HG02943 (cell line): ENCODE measurements at regions not wholly inside any gene's neighbourhood (a gene's known extent, or its start where the extent isn't known, plus 50 kb on each side); places are given as distances from the start of the nearest gene placed in this dataset.

Source experiments
- ATAC-seq: cut with Tn5 transposase; IDR thresholded peaks from one replicate; pipeline ENCODE4 v1.9.1; 2021; ENCODE audit warnings: mild to moderate bottlenecking, low read depth, moderate library complexity; ENCODE audit not compliant: unreplicated experiment

DNA sequence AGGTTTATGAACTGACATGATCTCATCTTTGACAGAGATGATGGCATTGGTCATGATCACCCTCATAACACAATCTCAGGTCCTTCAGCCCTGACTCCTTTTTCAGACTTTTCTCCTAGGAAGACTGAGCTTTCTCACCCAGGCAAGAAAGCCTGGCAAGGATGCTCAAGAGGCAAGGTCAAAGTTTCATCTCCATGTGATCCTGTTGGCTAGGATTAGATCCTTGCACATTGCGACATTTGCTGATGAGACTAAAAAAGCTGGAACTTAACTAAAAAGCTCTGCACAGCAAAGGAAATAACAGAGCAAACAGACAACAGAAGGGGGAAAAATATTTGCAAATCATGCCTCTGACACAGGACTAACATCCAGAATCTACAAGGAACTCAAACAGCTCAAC is 444.1 kb upstream of the PSMD7 start:
- no peak for ATAC-seq

DNA sequence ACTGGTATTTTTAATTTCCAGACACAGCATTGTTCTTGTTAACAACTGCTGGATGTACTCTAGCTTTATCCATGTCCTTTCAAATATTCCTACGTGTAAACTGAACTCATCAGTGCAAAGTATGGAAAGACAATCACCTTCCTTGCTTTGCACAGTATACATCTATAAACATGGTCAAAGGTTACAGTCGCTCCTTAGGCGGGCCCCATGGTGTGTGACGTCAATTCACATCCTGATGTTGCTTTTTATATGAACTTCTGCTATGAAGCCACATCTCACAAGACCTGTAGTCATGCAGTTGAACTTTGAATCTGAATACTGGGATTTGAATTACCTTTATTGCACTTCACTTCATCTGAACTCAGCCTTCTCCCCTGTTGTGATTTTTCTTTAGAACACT is 447.6 kb upstream of the PSMD7 start:
- no peak for ATAC-seq

DNA sequence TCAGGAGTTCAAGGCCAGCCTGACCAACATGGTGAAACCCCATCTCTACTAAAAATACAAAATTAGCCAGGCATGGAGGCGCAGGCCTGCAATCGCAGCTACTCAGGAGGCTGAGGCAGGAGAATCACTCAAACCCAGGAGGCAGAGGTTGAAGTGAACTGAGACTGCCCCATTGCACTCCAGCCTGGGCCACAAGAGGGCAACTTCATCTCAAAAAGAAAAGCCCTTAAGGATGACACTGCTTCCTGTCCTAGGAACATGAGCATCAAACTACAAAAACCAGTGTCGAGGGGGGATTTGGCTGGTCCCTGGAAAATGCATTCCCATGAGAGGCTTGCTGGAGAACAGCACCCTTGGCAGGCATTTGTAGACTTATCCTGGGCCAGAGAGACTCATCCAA is 449.5 kb upstream of the PSMD7 start:
- no peak for ATAC-seq

DNA sequence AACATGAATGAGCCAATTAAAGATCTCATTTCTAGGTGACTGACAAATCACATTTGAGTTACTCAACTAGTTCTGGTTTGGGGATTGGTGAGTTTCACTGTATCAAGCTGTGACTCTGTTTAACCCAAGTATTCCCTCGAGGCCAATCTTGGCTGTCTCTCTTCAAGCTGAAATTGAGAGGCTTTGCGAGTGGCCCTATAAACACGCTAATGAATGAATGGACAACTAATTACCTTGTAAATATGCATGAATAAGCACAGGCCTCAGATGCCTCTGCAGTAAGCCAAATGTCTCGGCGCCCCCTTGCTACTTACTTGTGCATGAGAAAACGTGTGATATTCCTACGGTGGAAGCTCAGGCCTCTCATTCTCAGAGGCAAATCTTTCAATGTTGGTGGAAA is 450.3 kb upstream of the PSMD7 start:
- ATAC-seq, result no peak

DNA sequence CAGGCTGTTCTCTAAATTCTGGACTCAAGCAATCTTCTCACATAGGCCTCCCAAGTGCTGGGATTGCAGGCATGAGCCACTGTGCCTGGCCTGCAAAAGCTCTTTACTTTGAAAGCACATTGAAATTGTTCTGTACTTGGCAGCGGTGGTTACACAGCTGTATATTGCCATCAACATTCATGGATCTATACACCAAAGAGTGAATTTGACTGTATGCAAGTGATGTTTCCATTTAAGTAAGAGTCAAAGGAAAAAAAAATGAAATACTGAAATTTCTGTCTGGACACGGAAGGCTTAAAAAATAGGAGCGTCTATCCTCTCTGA is 450.6 kb upstream of the PSMD7 start:
- no peak for ATAC-seq

DNA sequence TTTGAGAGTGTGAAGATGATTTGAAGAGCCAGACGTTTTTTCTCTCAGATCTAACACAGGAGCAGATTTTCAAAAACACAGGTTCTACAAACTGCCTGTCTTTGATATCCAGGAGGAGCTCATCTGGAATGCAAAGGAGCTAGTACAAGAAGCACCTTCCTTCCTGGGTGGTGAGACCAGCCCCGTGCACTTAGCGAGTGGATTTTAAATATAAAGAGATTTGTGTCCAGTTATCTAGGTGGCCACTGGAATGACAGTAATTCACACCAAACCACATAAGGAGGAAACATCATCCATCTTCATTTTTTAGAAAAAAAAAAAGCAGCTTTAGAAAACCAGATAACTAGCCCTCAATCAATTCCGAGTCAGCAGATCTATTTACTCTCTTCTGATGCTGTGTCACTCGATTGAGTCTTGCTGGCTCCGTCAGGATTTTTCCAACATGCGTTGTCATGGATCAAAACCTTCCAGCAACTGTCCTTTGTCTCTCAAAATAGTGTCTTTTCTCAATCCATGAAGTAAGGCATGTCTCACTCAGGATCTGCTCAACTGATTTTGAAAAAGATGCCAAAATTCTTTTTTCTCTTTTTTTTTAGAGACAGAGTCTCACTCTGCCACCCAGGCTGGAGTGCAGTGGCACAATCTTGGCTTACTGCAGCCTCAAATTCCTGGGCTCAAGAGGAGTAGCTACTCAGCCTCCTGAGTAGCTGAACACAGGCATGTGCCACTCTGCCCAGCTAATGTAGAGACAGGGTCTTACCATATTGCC is 451.2 kb upstream of the PSMD7 start:
- ATAC-seq, result no peak

DNA sequence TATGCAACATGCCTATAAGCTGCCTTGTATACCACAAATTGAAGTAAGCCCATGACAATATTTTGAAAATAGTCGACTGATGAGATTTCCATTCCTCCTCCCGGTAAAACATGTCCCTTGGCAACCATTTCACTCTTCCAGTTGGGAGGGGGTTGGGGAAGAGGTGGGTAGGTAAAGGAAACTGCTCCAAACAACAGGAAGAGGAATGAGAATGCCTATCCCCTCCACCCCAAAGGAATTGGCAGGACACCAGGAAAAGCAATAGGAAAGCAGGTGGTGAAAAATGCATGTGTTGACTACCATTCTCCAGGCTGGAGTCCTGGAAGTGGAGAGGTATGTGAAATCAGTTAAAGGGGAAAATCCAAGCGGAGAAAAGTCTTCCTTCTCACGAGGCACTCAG is 455.9 kb upstream of the PSMD7 start:
- no peak for ATAC-seq

DNA sequence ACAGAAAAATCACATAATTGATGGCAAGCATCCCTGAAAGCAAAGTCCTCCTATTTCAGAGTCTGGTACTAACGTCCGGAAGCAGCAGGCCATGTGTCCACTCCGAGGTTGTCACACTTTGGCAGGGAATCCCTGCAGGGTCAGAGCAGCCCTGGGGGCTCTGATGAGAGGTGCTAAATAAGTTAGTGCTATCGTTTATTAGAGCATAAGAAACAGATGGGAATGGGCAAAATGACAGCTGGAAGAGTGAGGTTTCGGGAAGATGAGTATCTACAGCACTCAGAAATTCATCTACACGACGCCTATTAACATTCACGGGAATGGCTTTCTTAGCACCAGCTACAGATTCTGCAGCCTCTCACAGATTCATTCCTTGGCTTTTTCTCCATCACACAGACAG is 465.4 kb upstream of the PSMD7 start:
- no peak for ATAC-seq

DNA sequence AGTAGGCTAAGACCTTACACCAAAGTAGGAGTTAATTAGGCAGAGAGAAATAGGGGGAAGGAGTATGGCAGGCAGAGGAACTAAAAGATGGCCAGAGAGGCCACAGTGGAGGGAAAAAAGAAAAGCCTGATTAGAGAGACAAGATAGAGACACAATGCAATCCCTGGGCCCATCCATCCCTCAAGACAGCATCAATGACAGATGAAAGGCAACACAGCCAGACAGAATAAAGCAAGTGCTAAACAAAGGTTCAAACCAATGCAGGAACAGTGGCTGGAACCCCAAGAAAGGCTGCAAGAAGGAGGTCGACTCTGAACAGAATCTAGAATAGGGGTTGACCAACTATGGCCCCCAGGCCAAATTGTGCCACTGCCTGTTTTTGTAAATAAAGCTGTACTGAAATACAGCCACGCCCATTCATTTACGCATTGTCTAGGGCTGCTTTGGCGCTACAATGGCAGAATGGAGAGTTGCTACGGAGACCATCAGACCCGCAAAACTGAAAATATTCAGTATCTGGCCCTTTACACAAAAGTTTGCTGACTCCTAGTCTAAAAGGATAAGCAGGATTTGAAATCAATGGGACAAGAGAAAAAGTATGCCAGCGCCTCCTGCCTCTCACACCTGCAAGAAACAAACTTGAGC is 473.3 kb upstream of the PSMD7 start:
- ATAC-seq, result no peak

DNA sequence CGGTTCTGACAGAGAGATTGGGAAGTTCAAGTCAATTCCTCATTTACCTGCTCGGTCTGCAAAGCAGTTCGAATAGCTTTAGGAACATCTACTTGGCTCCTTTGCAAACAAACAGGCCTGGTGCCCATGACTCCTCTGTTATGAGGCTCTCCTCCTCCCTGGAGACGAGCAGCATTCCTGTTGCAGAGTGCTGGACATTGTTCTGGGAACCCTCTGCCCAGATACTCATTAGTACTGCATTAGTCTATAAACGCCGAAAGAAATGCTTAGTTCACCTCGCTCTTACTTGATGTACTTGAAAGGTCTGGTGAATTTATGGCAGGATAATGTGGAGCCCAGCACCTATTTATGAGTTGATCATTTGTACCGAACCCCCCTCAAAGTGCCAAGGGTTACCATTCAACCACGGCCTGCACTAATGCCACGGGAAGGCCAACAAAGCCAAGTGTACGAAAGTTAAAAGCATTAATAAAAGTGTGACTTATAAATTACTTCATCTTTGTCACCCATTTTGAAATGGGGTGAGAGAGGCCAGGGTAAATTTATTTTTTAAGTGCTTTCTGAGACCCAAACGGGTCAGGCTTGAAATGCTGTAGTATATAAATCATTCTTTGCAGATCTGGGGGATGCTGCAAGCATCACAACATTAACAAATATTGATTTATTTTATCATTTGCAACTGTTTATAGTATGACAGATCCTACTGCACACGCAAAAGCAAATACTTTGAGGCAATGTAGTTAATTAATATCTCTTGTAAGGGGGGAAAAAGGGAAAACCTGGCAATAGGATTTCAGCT is 478.9 kb upstream of the PSMD7 start:
- no peak for ATAC-seq

DNA sequence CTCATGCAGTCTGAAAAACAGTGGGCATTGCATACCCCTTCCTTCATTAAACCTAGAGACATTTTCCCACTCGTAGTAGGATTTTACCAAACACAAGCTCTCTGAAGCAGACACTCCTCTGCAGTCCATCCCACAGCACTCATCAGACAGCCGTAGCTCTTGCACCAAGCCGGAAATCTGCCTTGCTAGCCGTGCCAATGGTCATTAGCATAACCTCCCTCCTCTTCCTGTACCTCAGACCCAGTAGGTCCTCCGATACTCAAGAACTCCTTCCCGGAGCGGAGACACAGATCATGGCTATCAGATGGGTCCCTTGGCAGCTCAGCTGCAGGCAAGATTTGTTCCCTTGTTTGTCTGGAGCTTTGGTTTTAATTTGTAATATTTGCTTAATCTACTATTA is 483.1 kb upstream of the PSMD7 start:
- ATAC-seq, result no peak

DNA sequence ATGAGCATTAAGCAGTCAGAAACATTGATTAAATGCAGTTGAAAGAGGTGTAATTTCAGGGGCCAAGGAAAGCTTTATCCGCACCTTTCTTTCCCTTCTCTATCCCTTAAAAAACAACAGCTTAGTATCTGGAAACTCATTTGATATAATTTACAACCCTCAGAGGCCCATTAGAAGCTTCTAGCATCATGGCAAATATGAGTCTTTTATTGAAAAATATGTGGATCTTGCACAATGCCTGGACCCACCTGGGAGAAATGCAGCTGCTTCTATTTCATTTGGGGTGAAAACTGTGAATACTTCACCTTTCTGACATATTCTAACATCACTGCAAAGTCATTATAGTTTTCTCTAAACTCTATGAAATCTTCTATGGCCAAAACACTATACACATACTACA is 492.2 kb upstream of the PSMD7 start:
- ATAC-seq, result no peak

DNA sequence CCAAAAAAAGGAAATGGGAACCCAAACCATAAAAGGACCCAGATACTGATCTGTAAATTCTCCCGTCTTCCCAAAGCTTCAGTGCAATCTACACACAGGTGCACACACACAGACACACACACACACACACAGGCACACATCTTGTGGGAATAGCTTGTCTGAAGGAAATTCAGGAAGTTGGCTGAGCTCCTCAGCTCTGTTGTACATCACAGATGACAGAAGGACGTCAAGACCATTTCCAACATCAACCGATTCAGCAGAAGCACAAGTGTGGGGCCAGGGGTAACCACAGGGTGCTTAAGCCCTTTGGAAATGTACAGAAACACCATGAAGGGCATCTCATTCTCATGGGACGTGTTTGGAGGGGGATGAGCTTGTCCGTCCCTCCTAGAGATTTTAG is 498.1 kb upstream of the PSMD7 start:
- no peak for ATAC-seq

DNA sequence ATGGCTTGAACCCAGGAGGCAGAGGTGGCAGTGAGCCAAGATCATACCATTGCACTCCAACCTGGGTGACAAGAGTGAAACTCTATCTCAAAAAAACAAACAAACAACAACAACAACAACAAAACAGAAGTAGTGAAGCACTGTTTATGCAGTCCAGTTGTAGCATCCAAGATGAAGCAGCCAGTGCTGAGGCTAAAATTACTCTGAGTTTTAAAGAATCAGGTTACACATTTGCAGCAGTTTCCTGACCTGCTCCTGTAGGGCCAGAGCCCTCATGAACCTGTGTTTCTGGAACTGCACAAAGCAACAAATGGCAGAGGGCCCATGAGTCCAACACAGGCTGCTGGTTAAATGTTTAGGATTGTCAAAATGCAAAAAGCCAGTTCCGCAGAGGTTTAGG is 499.5 kb upstream of the PSMD7 start:
- no peak for ATAC-seq

DNA sequence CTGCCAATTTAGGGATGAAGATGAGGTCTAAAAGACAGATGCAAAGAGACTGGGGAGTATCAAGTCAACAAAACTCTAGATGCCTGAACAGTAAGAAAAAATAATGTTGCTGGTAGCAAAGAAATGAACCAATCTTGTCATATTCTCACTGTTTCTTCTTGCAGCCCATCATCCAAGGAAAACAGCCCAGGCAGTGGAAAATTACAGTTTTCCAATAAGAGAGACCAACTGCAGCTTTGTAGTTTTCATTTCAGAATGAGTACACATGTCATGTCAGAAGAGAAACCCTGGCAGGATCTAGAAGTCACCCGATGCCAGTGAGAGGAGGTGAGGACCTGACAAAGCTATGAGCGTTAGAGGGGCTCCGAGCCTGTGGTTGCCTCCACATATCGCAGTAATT is 500.4 kb upstream of the PSMD7 start:
- no peak for ATAC-seq

DNA sequence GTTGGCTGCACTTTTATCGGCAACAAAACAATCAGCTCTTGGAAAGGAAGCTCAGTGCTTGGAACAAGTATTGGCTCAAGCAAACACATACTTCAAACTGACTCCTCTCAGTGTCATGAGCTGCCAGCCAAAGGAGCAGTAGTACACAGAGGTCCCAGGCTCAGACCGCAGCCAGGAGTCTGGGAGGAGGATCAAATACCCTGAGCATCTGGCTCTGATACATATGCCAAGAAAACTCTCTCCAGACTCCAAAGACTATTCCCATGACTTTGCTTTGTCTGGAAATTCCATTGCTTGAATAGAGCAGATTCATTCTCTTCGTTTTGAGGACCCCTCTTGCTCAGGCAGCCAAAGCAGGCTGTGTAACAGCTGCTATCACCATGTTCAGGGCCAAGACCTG is 501.6 kb upstream of the PSMD7 start:
- no peak for ATAC-seq

DNA sequence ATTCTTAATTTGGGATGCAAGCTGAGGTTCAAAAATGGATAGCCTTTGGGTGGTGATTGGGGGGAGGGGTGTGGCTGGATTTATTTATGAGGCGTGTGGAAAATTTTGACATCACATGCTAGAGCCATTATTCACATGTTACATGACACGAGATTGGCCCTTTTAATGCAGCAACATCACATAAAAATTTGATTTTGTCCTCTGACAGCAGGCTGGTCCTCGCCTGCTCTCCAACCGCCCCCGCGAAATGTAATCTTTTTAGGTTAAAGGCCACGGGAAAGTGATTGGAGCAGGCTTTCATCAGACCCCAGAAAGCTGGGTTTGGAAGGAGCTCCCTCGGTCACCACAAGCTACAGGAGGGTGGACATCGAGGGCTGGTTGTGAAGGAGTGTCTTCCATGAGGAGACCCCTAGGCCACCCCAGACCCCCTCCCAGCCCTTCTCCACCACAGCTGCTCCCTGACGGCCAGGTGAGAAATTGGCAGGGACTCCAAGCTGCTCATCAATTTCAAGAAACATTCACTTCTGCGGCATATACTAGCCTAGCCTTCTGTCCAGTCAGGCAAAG is 502.7 kb upstream of the PSMD7 start:
- ATAC-seq, result no peak

DNA sequence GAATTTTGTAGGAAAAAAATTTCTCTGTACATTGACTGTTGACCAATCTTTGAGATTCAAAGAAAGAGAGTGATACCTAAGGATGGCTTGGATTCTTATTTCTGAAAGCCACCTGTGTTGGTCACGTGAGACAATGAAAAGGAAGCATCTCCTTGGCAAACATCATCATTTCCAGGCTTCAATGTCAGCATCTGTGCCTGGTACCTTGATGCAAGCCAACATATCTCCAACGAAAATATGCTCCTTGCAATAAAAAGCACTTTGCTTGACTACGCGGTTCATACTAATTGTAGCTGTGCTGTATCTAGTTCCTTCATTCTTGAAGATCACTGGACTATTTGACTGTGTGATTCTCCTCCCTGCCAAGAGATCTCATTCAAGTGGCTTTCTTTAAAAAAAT is 503.4 kb upstream of the PSMD7 start:
- no peak for ATAC-seq

DNA sequence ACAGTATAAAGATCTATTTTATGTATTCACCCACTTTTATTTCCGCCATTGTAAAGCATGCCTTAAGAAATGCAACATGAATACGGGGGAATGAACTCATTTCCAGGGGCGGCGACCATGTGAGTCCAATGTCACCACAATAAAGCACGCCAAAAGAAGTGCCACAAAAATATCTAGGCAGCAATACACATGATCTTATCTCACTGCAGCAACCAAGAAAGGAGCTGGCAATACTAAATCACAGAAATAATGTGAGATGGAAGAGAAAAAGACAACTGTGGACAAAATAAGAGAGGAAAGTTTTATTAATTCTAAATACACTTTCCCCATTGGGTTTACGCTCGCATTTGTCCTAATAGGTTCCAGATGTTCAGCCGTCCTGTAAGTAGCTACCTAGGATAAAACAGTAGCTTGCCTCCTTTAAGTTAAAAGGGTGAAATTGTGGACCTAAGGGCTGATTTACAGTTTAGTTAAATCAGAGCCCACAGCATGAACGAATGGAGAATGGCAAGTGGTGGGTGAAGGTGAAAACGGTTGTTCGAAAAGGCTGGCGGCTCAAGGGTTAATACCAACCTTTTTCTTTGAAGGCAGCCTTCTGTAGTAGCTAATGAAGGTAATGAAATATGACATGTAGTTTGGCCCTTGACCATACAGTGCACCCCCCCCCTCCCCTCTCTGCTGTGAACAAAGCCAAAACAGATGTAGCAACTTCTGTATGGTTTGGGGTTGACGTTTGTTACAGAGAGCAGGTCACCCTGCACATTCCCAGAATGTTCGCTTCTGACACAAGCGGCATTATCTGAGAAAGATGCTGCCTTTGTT is 504.2 kb upstream of the PSMD7 start:
- no peak for ATAC-seq

DNA sequence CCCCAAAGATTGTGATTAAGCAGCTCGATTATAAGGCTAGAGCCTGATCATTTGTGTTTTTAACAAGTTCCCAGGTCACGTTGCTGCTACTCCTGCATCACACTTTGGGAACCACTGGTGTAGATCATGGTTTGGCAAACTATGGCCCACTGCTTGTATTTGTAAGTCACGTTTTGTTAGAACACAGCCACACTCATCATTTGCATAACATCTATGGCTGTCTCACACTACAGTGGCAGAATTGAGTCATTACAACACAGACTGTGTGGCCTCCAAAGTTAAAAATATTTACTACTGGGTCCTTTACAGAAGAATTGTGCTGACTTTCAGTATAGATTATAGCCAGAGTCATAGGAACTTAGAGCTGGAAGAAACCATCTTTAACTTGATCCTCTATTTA is 515.3 kb upstream of the PSMD7 start:
- no peak for ATAC-seq

DNA sequence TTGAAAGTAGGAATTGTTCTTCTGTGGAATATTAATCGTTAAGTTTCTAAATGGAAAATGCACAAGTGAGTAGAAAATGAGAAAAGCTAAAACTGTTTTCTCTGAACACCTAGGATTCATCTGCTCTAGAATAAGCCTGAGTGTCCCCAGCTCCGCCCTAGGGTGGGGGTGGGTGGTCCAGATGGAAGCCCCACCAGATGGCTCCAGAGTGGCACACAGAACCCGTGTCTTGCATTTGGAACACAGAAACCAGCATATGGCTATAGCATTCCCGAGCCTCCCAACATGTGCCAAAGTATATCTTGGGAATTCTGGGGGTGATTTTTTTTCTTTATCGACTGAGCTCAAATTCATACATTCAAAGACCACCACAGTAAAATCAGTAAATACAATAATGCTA is 517.7 kb upstream of the PSMD7 start:
- no peak for ATAC-seq
